Liver (tissue), 3 donors: ENCODE measurements at regions not wholly inside any gene's neighbourhood (a gene's known extent, or its start where the extent isn't known, plus 50 kb on each side); places are given as distances from the start of the nearest gene placed in this dataset.

Experiments used
- ATF3 ChIP-seq: IDR thresholded peaks from 2 replicates; pipeline ENCODE4 v1.6.1; 2016; ENCODE audit warnings: antibody characterized with exemption
- CTCF ChIP-seq: fragments of 150-350 bp; IDR thresholded peaks from 2 replicates; pipeline ENCODE4 v1.5.1; 2017; ENCODE audit warnings: improper control_type of control experiment, low read depth, low read length; ENCODE audit not compliant: missing input control
- GABPA ChIP-seq, 2 donors: IDR thresholded peaks in 1 of 2; conservative IDR thresholded peaks in 1 of 2; 2 replicates each; pipeline ENCODE4 v1.6.1; 2016; ENCODE audit warnings: antibody characterized with exemption in 2 of 2, mild to moderate bottlenecking in 1 of 2, moderate library complexity in 1 of 2
- JUND ChIP-seq, 2 donors: IDR thresholded peaks; 2 replicates each; pipeline ENCODE4 v1.6.1; 2016; ENCODE audit warnings: antibody characterized with exemption in 2 of 2
- NR2F2 ChIP-seq: IDR thresholded peaks from 2 replicates; pipeline ENCODE4 v1.6.1; 2016; ENCODE audit warnings: antibody characterized with exemption
- REST ChIP-seq: IDR thresholded peaks from 2 replicates; pipeline ENCODE4 v1.6.1; 2016; ENCODE audit warnings: antibody characterized with exemption, mild to moderate bottlenecking
- SP1 ChIP-seq: IDR thresholded peaks from 2 replicates; pipeline ENCODE4 v1.6.1; 2018; ENCODE audit warnings: antibody characterized with exemption, mild to moderate bottlenecking
- TAF1 ChIP-seq: conservative IDR thresholded peaks from 2 replicates; pipeline ENCODE4 v1.6.1; 2016; ENCODE audit warnings: antibody characterized with exemption, mild to moderate bottlenecking
- YY1 ChIP-seq: IDR thresholded peaks from 2 replicates; pipeline ENCODE4 v1.6.1; 2016; ENCODE audit warnings: antibody characterized with exemption, mild to moderate bottlenecking
- donor health status: healthy.
- donor health status: healthy.

GRCh38 chr1:17965515-17966100 lies 142.0 kb upstream of the IGSF21 start:
- TF ChIP-seq CTCF (no peak), JUND (IDR thresholded peaks at IDR 0.05) (no peak), GABPA (IDR thresholded peaks at IDR 0.05 in 1 of 2, conservative IDR thresholded peaks at IDR 0.05 in 1 of 2) (no peak), TAF1 (no peak), REST (no peak), YY1 (no peak), NR2F2 (no peak), SP1 (no peak), ATF3 (no peak)
